ENCODE measurements at regions not wholly inside any gene's neighbourhood (a gene's known extent, or its start where the extent isn't known, plus 50 kb on each side); places are given as distances from the start of the nearest gene placed in this dataset.

DNA sequence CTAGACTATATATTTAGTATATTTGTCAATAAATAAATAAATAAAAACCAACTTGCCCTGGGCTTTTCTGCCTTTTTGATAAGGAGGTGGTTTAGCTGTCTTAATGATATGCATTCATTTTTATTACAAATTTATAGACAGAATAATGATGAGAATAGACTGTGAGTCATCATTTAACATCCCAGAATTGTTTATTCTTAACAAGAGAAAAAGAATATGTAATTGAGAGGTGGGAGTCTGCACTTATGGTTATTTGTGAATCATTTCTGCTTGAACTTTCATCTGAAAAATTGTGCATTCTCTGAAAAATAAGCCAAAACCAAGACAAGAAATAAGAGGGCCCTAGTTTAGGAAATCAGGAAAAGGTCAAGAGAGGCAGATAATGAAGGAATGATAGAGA, 326.2 kb downstream of the COL11A1 start:
- H3K27ac ChIP-seq (ENCODE audit: low read depth in 2 of 2, low read length in 2 of 2): no peak overlapping the region

DNA sequence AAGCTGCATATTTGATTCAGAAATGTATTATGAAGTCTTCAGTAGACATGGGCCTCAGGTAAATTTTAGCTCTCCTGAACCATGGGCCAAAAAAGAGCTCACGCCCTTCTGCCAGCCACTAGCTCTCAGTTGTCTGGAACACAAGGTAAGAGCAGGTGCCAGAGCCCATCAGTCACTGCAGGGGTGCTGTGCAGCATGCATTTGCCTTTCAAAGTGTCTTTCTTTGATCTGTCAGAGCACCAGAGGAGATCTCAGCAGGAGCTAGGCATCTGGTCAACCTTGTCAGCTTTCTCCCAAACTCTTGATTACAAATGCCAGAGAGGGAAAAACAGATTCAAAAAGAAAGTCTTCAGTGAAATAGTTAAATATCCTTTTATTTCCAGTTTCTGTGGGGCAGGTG, 332.3 kb downstream of the COL11A1 start:
- intact Hi-C loops (cut with DNase I): no loop called here
- no peaks in the 10 kb centered on the region for H3K36me3 ChIP-seq (ENCODE audit: control insufficient read depth in 2 of 3, insufficient read depth in 3 of 3, low read length in 3 of 3)
- H3K27ac ChIP-seq (ENCODE audit: low read depth in 2 of 2, low read length in 2 of 2): no peak overlapping the region
- H3K9me3 ChIP-seq (ENCODE audit: control insufficient read depth in 2 of 3, insufficient read depth in 1 of 3, low read length in 3 of 3): no peaks in the 10 kb centered on the region
- no peak overlapping the region for H3K9ac ChIP-seq (ENCODE audit: low read length in 3 of 3)
- H3K4me3 ChIP-seq (ENCODE audit: low read length in 3 of 3): no peak overlapping the region
- FAIRE-seq (no peak), DNase-seq (no peak)
- TF ChIP-seq, protein P1, sequence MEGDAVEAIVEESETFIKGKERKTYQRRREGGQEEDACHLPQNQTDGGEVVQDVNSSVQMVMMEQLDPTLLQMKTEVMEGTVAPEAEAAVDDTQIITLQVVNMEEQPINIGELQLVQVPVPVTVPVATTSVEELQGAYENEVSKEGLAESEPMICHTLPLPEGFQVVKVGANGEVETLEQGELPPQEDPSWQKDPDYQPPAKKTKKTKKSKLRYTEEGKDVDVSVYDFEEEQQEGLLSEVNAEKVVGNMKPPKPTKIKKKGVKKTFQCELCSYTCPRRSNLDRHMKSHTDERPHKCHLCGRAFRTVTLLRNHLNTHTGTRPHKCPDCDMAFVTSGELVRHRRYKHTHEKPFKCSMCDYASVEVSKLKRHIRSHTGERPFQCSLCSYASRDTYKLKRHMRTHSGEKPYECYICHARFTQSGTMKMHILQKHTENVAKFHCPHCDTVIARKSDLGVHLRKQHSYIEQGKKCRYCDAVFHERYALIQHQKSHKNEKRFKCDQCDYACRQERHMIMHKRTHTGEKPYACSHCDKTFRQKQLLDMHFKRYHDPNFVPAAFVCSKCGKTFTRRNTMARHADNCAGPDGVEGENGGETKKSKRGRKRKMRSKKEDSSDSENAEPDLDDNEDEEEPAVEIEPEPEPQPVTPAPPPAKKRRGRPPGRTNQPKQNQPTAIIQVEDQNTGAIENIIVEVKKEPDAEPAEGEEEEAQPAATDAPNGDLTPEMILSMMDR (IDR thresholded peaks at IDR 0.05; ENCODE audit: borderline replicate concordance, extremely low read depth, insufficient read depth): no peak
- no peaks in the 10 kb centered on the region for H3K4me1 ChIP-seq (ENCODE audit: control insufficient read depth in 2 of 3, insufficient read depth in 2 of 3, low read depth in 1 of 3, low read length in 3 of 3)
- H3K27me3 ChIP-seq (ENCODE audit: control insufficient read depth, insufficient read depth, low read length): no peaks in the 10 kb centered on the region

More for the DNA sequence above, 326.2 kb downstream of the COL11A1 start:
- H3K9ac ChIP-seq (ENCODE audit: low read length in 3 of 3): no peak overlapping the region
- FAIRE-seq (no peak), DNase-seq (no peak)
- H3K27me3 ChIP-seq (ENCODE audit: control insufficient read depth, insufficient read depth, low read length): no peaks in the 10 kb centered on the region
- TF ChIP-seq, protein P1 (IDR thresholded peaks at IDR 0.05; ENCODE audit: borderline replicate concordance, extremely low read depth, insufficient read depth): no peak
- no peaks in the 10 kb centered on the region for H3K36me3 ChIP-seq (ENCODE audit: control insufficient read depth in 2 of 3, insufficient read depth in 3 of 3, low read length in 3 of 3)
- H3K4me1 ChIP-seq (ENCODE audit: control insufficient read depth in 2 of 3, insufficient read depth in 2 of 3, low read depth in 1 of 3, low read length in 3 of 3): no peaks in the 10 kb centered on the region
- H3K9me3 ChIP-seq (ENCODE audit: control insufficient read depth in 2 of 3, insufficient read depth in 1 of 3, low read length in 3 of 3): peaks cover 0 to 5% (median 0%) of the 10 kb centered on the region in 3 donors
- intact Hi-C loops (cut with DNase I): no loop called here
- H3K4me3 ChIP-seq (ENCODE audit: low read length in 3 of 3): no peak overlapping the region

DNA sequence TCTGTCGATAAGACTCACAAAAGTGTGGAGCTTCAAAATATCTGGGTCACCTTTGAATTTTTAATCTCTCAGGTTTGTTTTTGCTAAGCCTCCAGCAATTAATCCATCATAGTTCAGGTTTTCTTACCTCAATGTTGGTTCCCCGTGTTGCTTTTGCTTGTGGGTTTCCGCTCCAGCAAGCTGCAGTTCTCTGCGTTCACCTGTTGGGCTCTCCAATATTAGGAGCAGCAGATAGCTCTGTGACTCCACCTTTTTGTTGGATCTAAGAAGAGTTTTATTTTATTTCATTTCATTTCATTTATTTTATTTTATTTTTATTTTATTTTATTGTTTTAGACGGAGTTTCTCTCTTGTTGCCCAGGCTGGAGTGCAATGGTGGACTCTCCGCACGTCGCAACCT, 335.5 kb downstream of the COL11A1 start:
- Histone ChIP-seq H3K9me3 (ENCODE audit: control insufficient read depth in 2 of 3, insufficient read depth in 1 of 3, low read length in 3 of 3) (no peaks in the 10 kb centered on the region), H3K27ac (ENCODE audit: low read depth in 2 of 2, low read length in 2 of 2) (no peak overlapping the region), H3K9ac (ENCODE audit: low read length in 3 of 3) (no peak overlapping the region), H3K27me3 (ENCODE audit: control insufficient read depth, insufficient read depth, low read length) (no peaks in the 10 kb centered on the region), H3K4me3 (ENCODE audit: low read length in 3 of 3) (no peak overlapping the region), H3K36me3 (ENCODE audit: control insufficient read depth in 2 of 3, insufficient read depth in 3 of 3, low read length in 3 of 3) (no peaks in the 10 kb centered on the region), H3K4me1 (ENCODE audit: control insufficient read depth in 2 of 3, insufficient read depth in 2 of 3, low read depth in 1 of 3, low read length in 3 of 3) (no peaks in the 10 kb centered on the region)
- FAIRE-seq (no peak), DNase-seq (no peak)
- TF ChIP-seq, protein P1 (IDR thresholded peaks at IDR 0.05; ENCODE audit: borderline replicate concordance, extremely low read depth, insufficient read depth): no peak
- intact Hi-C loops (cut with DNase I): no loop called here

DNA sequence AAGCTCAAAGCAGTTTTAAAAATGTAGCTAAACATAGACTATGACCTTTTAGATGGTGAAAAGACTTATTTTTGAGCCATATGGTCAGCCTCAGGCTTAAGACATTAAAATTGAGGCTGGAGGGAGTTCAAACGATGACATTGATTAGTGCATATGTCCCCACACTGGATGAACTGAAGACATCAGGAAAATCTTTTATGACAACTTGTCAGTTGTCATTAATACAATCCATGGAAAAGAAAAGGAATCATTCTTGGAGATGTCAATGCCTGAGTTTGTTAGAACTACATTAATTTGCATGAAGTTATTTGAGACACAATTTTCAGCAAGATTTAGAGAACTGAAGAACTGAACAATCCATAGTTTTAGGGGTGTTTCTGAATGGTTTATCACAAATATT, 349.9 kb downstream of the COL11A1 start:
- Histone ChIP-seq H3K4me1 (ENCODE audit: control insufficient read depth in 2 of 3, insufficient read depth in 2 of 3, low read depth in 1 of 3, low read length in 3 of 3) (no peaks in the 10 kb centered on the region), H3K4me3 (ENCODE audit: low read length in 3 of 3) (no peak overlapping the region), H3K36me3 (ENCODE audit: control insufficient read depth in 2 of 3, insufficient read depth in 3 of 3, low read length in 3 of 3) (no peaks in the 10 kb centered on the region), H3K27me3 (ENCODE audit: control insufficient read depth, insufficient read depth, low read length) (no peaks in the 10 kb centered on the region), H3K27ac (ENCODE audit: low read depth in 2 of 2, low read length in 2 of 2) (no peak overlapping the region), H3K9me3 (ENCODE audit: control insufficient read depth in 2 of 3, insufficient read depth in 1 of 3, low read length in 3 of 3) (no peaks in the 10 kb centered on the region), H3K9ac (ENCODE audit: low read length in 3 of 3) (no peak overlapping the region)
- intact Hi-C loops (cut with DNase I): no loop called here
- TF ChIP-seq, protein P1 (IDR thresholded peaks at IDR 0.05; ENCODE audit: borderline replicate concordance, extremely low read depth, insufficient read depth): no peak
- FAIRE-seq (no peak), DNase-seq (no peak)
